ENCODE measurements at regions not wholly inside any gene's neighbourhood (a gene's known extent, or its start where the extent isn't known, plus 50 kb on each side); places are given as distances from the start of the nearest gene placed in this dataset.
"Not testable (repeated sequence)": the region's sequence is repeated elsewhere in the genome, so short reads cannot be mapped to it uniquely, and the experiment has no call there.

GRCh38 chr14:71616013-71616412 lies 316.2 kb upstream of the RGS6 start:
- DNase-seq, result no peak

- DNase-seq, result no peak
Observed at GRCh38 chr14:71618047-71618446, 314.2 kb upstream of the RGS6 start.

GRCh38 chr14:71618716-71619115 lies 313.5 kb upstream of the RGS6 start:
- DNase-seq, result no peak

GRCh38 chr14:71619472-71619871 lies 312.8 kb upstream of the RGS6 start:
- no peak for DNase-seq

- DNase-seq, result no peak
Observed at GRCh38 chr14:71620401-71620800, 311.8 kb upstream of the RGS6 start.

GRCh38 chr14:71621276-71621675 lies 311.0 kb upstream of the RGS6 start:
- DNase-seq, result no peak

GRCh38 chr14:71621980-71622605 lies 310.1 kb upstream of the RGS6 start:
- DNase-seq, result no peak

GRCh38 chr14:71623939-71624338 lies 308.3 kb upstream of the RGS6 start:
- DNase-seq, result no peak

- DNase-seq, result no peak
Observed at GRCh38 chr14:71625175-71625574, 307.1 kb upstream of the RGS6 start.

- DNase-seq, result no peak
Observed at GRCh38 chr14:71625891-71626701, 306.1 kb upstream of the RGS6 start.

GRCh38 chr14:71628433-71628832 lies 303.8 kb upstream of the RGS6 start:
- no peak for DNase-seq

- DNase-seq, result no peak
Observed at GRCh38 chr14:71629250-71629649, 303.0 kb upstream of the RGS6 start.

GRCh38 chr14:71629765-71630492 lies 302.3 kb upstream of the RGS6 start:
- DNase-seq, result no peak

GRCh38 chr14:71631030-71631429 lies 301.2 kb upstream of the RGS6 start:
- not testable (repeated sequence) for DNase-seq

GRCh38 chr14:71632440-71632946 lies 299.7 kb upstream of the RGS6 start:
- DNase-seq, result no peak

GRCh38 chr14:71636076-71636475 lies 296.2 kb upstream of the RGS6 start:
- no peak for DNase-seq

- DNase-seq, result no peak
Observed at GRCh38 chr14:71636820-71637471, 295.3 kb upstream of the RGS6 start.

- DNase-seq, result no peak
Observed at GRCh38 chr14:71638523-71639196, 293.6 kb upstream of the RGS6 start.

- DNase-seq, result no peak
Observed at GRCh38 chr14:71642715-71643114, 289.5 kb upstream of the RGS6 start.

- no peak for DNase-seq
Observed at GRCh38 chr14:71645656-71646055, 286.6 kb upstream of the RGS6 start.

GRCh38 chr14:71646518-71646917 lies 285.7 kb upstream of the RGS6 start:
- no peak for DNase-seq

GRCh38 chr14:71647086-71647784 lies 285.0 kb upstream of the RGS6 start:
- no peak for DNase-seq

Data from left hindlimb (tissue), 1 donor.